CD4-positive, alpha-beta T cell treated with Interleukin-17A for 1 hour (primary cell): ENCODE measurements at regions not wholly inside any gene's neighbourhood (a gene's known extent, or its start where the extent isn't known, plus 50 kb on each side); places are given as distances from the start of the nearest gene placed in this dataset.
"Not testable (repeated sequence)": the region's sequence is repeated elsewhere in the genome, so short reads cannot be mapped to it uniquely, and the experiment has no call there.

Experiments
- DNase-seq: peaks from one replicate; pipeline ENCODE4 v3.0.0-alpha.2; 2020

DNA sequence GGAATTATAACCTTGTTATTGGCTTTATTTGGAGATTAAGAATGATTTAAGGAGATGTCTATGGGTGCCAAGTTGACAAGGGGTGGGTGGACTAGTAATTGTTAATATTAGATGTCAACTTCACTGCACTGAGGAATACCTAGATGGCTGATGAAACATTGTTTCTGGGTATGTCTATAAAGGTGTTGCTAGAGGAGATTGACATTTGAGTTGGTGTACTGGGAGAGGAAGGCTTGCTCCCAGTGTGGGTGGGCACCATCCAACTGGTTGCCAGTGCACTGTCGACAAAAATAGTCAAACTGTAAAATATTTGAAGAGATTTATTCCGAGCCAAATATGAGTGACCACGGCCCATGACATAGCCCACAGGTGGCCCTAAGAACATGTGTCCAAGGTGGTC is 378.8 kb downstream of the NDFIP2 start:
- DNase-seq = no peak

DNA sequence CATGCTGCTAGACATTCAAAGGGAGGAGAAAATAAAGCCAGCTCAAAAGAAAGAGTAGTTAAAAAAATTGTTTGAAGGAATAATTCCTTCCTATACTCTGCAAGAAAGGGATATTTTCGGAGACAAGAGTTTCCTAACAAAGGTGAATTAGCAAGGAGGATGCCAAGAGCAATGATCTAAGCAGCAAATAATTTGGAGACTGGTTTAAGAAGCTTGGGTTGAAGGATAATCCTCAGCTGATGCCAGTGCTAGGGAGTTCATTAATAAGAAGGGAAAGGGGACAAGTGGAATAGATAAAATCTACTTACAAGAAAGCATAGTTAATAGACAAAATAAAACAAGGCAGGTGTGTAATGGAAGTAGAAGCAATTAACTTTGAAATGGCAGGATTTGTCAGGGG is 372.3 kb downstream of the NDFIP2 start:
- DNase-seq = no peak

DNA sequence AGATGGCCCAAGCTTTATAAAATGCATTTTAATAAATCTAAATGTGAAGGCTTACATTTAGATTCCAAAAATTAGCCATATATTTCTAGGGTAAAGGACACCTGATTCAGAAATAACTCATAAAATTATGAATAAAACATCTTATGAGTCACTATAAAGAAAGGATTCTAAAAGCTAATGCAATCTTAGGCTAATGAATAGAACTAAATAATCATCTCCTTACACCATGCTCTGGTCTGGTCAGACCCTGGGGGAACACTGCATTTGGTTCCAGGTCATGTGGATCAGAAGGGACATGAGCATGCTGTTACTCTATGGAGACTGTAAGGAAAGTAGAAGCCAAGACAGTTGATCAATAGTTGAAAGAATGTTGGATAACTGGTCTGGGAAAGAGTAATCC is 370.4 kb downstream of the NDFIP2 start:
- DNase-seq = no peak

DNA sequence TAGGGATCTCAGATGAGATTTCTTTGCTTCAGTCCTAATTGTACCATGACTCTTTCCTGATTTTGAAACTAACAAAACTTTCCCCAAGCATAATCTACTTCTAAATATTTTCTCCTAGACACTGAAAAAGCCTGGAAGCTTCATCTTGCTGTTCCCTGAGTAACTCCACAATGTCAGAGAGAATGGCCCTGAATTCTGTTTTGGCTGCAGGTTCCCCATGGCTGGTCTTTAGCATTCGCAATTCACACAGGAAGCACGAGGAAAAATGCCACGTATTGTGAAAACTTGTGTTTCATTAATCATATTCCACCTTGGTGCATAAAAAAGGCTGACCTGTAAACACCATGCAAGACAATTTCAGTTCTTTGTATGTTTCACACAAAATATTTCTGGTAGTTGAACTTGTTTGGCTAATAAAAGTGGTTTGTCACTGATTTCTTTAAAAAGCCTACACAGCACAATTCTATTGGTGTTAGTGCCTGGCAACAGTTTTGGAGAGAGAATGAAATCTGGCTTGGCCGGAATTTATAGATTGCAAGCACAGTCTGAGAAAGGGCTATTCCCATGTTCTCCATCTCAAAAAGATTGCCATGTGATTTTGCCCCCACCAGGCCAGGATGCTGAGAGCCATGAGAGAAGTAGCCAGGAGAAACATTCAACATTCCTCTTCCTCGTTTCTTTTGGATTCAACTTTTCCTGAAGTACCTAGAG is 367.1 kb downstream of the NDFIP2 start:
- DNase-seq = no peak

DNA sequence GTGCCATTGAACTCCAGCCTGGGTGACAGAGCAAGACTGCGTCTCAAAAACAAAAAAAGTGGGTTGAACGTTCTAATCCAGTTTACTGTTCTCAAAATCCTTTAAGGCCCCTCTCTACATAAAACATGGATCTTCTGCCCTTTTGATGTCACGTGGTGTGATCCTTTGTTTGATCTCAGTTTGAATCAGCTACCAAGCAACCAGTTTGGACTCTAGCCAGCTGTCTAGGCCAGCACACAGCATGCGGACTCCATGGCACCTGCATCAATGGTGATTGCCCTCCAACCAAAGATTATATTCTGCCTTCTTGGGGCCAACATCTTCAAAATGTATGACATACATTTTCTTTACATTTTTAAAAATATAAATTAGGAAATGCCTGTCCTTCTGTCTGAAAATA is 365.4 kb downstream of the NDFIP2 start:
- no peak for DNase-seq

DNA sequence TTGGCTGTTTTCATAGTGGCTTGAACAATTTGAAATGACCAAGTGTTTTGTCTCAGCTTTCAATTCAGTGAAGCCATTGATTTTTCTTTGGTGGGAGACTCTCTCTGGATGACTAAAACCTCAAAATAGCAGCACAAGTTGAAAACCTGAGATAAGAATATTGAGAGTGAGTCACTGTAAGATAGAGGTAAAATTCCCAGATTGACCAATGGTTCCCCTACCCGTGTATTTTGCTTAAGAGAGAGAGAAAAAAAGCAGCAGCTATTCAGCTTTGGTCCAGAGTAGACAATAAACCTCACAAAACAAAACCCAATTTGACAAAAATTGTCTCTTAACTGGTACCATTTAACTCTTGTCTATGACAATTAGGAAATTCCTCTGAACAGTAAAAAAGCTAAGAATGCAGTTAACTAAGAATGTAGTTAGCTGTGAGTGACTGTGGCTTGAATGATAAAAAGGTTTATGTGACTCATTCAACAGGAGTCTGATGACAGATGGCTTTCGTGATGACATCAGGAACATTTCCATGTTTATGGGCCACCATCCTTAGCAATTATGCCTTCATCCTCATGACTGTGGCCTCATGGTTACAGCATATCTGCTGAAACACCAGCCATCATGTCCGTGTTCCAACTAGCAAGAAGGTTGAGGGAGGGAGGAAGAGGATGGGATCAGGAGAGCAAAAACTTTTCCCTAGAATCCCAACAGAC is 356.9 kb downstream of the NDFIP2 start:
- no peak for DNase-seq

DNA sequence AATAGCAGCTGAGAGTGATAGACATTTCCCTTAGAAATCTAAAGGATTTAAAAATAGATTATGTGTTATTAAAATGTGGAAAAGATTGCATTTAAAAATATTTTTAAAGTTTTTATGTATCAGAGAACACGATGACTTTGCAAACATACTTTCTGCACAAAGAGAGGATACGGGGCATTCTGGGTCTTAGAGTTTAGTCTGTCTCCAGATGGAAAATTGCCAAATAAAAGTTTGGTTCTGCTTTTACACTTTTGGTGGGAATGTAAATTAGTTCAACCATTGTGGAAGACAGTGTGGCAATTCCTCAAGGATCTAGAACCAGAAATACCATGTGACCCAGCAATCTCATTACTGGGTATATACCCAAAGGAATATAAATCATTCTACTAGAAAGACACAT is 355.2 kb downstream of the NDFIP2 start:
- DNase-seq = not testable (repeated sequence)

DNA sequence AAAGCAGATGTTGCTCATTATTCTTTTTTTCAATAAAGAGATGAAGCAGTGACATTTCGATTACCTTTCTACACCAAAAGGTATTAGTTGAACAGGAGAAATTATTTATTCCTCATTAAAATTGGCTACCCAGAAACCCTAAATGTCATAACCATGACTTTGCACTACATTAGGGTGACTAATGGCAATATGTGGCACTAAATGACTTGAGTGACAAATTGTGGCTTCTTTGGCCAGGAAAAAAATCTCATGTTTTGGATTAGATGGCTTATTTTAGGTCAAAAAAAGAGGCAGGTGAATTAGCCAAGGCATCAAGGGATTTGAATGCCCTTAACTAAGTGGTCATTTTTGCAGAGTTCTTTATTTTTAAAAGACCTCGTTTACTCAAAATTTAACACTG is 353.9 kb downstream of the NDFIP2 start:
- DNase-seq = no peak

DNA sequence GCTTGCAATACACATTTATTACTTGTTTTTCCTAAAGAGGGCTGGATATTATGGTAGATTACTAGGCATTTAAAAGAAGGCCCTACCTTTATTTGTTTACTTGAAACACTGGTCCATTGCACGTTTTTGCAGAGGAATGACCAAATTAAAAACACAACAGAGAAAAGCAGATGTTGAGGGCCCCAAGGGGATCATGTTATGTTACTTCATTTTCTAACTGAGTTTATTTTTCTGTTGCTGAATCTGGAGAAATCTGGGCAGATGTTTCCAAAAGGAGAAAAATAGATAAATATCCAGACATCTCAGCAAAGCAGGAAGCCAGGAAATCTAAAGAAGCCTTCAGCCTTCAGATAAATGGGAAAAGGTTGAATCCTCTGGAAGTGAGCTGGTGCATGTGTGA is 353.0 kb downstream of the NDFIP2 start:
- no peak for DNase-seq

DNA sequence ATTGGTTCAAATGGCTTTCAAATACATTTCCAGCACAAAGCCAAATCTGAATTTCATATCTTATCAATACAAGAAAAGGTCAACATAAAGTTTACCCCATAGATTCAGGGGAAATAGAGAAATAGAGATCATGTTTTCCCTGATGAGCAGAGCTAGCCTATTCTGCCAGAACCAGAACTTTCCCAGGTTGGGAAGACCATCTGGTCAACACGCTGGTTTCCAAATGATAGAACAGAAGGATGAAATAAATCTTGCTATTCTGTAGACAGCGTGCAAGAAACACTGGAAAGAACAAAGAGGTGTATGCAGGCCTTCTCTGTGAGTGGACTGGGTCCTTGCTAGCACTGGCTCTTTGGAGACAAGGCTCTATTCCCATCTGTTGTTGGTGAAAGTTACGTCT is 350.6 kb downstream of the NDFIP2 start:
- DNase-seq = no peak

DNA sequence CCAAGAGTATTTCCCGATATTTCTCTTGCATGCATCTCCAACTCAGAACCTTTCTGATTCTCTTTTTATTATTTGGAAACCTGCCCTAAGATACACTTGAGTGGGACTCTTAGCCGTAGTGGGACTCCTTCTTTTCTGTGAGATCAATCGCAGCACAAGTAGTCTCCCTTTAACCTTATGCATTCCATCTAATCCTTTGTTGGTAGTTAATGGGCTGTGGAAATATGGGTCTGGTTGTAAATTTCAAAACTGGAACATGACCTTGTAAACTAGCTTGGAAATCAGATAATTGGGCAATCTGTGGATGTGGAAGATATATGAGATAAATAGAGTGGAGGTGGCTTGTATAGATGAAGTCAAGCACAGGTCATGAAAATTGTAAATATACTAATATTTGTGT is 350.0 kb downstream of the NDFIP2 start:
- no peak for DNase-seq

DNA sequence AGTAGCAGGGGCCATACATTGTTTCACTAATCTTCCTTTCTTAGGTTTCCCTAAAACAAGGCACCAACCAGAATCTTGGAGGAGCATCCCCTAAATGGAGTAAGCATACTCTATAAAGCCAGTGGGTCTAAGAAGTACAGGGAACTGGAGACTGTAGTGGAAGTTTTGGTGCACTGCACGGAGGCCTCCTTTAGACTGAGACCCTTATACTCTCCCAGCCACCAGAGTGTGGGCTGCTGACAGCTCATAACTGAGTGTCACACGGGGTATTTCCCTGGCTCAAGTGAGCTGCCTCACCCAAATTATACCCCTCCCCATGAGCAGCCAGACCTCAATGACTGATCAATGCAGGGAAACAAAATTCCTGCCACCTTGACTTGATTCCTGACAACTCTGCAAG is 349.5 kb downstream of the NDFIP2 start:
- DNase-seq = no peak

DNA sequence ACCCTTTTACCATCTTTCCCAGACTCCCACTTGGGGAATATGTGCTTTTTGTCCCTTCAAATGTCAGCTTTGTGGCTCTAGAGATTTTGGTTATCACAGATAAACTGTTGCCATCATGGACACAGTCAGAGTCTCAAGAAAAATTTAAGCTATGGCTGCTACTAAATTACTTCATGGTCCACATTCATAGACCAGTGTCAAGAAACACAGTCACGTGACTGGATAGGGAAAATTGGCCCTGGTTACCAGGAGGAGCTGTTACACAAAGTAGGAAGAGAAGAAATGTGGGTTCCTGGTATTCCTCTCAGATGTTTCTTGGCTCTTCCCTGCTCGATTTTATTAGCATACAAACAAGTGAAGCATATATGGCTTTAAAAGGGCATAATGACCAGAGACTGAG is 348.9 kb downstream of the NDFIP2 start:
- no peak for DNase-seq

DNA sequence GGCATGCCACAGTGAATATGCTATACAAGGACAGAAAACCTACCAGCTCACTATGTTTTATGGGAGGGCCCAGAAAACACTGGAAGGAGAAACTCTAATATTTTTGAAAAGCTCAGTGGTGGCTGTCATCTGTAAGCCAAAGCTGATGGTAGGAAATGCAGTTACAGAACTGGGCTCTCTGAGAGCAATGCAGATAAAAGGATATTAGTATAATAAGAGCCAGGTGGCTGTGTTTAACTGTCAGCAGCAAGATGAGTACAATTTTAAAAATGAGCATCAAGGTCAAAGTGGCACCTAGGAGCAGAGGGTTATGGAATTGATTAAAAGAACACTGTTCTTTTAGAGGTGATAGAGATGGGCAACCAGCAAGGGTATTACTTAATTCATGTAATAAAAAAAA is 345.0 kb downstream of the NDFIP2 start:
- DNase-seq = no peak

DNA sequence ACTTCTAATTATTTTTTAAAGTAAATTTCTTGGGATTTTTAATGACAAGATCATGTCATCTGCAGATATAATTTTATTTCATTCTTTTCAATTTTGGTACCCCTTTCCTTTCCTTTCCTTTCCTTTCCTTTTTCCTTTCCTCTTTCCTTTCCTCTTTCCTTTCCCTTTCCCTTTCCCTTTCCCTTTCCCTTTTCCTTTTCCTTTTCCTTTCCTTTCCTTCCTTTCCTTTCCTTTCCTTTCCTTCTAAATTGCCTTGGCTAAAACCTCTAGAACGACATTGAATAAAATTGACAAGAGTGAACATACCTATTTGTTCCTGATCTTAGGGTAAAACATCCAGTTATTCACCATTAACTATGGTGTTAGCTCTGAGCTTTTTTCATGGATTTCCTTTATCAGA is 334.1 kb downstream of the NDFIP2 start:
- DNase-seq = no peak

DNA sequence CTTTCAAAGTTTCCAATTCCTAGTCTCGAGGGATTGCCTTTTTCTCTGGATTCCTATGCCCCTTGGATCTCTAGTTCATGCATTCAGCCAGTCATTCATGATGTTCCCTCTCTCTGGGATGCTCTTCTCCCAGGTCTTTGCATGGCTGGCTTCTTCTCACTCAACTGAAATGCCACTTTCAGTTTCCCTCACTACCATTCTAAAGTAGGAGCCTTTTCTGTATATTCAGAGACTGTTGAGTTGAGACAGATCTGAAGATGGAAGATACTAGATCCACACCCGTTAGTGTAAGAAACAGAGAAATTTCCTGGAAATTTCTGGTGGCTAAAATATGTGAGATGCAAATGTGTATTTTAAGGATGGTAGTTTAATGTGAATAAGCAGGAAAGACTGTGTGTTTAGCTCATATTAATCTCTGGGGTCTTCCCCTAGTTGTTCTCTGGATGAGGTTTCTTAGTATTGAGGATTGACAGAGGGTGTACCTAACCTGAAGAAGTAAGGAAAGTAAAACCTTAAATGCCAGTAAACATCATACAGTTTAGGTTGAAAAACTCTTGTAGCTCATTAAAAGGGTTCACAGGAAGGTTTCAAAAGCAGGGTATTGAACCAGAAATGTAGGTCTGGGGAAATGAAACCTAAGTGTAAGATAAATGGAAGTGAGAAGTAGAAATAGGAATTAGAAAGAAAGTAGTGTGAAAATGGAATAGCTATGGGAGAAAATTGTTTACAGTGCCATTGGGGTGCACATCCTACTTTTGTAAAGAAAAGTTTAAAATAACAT is 331.3 kb downstream of the NDFIP2 start:
- no peak for DNase-seq

DNA sequence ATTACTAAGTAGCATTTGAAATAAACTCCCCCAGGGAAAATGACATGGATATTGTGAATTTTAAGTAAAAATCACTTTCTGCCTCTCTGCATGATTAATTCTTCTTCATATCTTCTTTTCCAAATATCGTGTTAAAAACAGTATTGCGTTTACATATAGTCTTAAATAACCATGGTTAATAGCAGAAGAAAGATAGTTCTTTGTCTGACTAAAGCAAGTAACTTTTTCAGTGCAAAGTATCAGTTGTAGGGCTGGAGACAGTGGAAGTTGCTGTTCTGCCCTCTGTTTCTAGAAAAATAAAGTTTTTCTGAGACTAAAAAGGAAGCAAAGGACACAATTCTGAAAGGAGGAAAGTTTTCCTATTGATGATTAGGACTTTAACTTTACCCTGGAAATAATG is 330.2 kb downstream of the NDFIP2 start:
- no peak for DNase-seq

DNA sequence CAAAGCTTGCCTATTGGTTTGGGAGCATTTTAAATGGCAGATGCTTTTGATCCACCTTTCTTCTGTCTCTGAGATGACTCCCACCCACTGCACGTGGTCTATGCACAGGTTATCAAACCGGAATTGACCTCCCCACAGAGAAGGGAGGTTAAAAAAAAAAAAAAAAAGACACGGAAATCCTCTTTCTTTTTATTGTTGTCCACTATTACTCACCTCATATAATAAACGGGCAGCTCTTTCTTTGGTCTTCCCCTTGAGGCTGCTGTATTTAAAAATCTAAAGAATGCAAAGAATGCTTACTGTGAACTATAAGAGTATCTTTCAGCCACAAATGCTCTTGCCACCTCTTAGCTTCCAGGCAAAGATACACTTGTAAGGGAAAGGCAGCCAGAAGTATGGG is 329.7 kb downstream of the NDFIP2 start:
- no peak for DNase-seq

DNA sequence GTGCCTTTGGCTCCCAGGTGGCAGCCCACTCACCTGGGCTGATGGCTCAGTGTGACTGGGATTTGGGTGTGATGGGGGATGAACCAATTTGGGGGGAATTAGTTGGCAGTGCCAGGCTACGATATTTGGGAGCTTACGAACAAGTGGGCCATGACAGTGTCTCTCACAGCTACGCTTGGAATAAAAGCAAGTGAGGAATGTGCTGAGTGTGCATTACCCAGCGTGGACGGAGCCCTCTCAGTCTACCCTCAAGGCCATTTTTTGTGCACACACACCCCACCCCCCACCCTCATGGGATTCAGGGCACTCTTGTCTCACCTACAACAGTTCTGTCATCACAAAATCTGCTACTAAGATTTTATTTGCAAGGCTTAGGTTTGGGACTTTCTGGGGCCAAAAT is 329.1 kb downstream of the NDFIP2 start:
- DNase-seq = no peak

DNA sequence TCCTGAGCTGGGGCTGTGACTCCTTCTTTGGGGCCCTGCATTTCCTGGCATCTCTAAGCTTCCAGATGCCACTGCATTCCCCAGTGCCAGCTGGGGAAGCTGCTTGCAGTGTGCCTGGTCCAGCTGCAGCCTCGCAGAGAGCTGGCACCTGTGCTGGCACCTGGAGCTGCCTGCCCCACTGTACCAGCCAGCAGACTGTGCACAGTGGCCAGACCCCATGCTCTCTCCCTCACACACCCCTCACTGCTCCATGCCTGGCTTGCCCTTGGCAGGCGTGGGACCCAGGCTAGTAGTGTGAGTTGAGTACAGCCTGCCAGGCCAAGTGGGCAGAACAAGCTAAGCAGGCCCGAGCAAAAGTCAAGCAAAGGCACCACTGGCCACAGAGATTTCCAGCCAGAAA is 327.5 kb downstream of the NDFIP2 start:
- DNase-seq = no peak

DNA sequence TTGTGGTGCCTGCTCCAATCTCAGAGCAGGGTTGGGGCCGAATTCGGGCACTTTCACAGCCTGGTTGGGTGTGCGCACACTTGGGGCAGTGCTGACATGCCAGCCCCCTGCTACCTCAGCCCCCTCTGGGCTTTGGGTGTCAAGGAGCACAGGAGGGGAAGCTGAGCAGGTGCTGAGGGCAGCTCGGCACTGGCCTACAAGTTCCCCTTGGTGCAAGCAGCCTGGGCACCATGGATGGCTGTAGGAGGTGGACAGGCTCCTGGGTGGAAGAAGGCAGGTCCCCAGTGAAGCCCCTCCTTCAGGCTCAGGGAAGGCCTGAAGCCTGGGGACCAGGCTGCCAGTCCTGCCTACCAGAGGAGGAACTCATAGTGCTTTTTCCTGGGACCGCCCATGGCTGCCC is 326.6 kb downstream of the NDFIP2 start:
- DNase-seq = no peak

DNA sequence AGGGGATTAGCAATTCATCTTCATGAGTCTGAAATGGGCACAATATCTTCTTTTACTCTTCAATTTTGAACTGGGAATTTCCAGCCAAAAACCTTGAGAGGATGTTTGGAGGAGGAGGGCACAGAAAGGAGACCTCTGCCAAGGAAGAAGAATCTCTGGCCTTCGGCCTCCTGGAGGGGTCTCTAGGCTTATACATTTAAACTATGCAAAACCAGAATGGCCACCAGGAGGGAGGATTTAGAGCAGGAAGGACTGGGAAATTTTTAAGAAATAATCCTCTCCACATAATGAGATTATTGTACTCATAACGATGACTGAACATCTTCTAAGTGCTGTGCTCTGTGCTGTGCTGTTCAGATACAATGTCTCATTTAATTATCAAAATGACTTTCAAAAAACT is 325.9 kb downstream of the NDFIP2 start:
- no peak for DNase-seq

DNA sequence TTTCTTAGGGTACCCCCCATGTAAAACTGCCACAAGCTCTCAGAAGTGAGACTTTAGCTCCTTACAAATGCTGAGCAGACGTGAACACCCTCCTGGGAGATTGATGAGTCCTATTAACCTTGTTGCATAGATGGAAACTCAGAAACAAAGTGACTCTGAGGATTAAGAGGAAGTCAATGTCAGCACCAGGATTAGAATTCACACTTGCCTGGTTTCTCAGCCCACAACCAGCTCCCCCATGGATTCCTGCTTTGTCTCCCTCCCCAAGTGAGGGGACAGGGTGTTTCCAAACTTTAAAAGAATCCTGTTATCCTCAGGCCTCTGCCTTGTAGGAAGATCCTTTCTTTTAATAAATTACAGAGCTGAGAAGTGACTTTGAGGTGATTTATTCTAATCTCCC is 324.4 kb downstream of the NDFIP2 start:
- no peak for DNase-seq

DNA sequence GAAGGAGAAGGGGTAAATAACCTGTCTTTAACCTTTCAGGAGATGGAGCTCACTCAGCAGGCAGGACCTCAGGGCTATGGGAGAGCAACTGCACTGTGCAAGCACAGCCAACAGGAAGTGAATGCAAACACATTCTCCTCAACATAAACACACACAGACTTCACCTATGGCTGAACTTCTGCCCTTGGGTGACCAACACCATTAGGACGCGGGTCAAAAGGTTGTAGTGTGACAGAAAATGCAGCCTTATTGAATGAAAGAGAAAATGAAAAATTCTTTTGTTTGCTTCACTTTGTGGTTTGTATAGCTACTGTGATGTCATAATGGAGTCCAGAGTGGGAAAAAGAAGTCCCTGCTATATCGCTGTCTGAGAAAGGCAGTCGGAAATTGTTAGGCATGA is 323.0 kb downstream of the NDFIP2 start:
- no peak for DNase-seq
